Sigmoid colon (tissue), 4 donors: ENCODE measurements at regions not wholly inside any gene's neighbourhood (a gene's known extent, or its start where the extent isn't known, plus 50 kb on each side); places are given as distances from the start of the nearest gene placed in this dataset.

Experiments
- POLR2A ChIP-seq, 2 donors: fragments of 450-650 bp; IDR thresholded peaks; one replicate each; pipeline ENCODE4 v1.6.1; 2016; ENCODE audit warnings: antibody characterized with exemption in 2 of 2, mild to moderate bottlenecking in 2 of 2, moderate library complexity in 2 of 2
- POLR2AphosphoS5 ChIP-seq, 4 donors: sonication (generic); formaldehyde crosslinking; IDR thresholded peaks; one replicate each; pipeline ENCODE4 v1.6.1; 2017; ENCODE audit warnings: antibody characterized with exemption in 4 of 4
- TF ChIP-seq, protein P1 (sequence below), 4 experiments: fragments of 450-650 bp in 3 of 4; fragments of 200-600 bp in 1 of 4; IDR thresholded peaks; one replicate each; pipeline ENCODE4 v1.5.1; 2016 to 2019; ENCODE audit warnings: antibody characterized with exemption in 4 of 4, mild to moderate bottlenecking in 3 of 4, moderate library complexity in 2 of 4

DNA sequence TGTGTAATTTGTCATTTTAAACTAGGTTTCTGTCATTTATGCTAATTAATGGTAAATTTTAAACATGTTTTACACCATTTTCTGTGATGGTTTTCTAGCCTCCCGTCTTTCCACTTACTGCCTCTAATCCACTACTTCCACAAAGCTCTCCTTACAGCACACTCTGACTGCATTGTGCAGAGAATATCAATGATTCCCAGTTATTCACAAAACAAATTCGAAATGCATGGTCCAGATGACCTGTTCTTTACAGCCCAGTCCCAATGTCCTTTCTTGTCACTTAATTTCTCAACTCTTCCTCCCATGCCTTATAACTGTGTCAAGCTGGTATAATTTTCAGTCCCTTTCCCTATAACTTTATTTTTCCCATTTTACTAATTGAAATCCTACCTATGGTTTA is 770.5 kb downstream of the USP25 start:
- TF ChIP-seq, protein P1, sequence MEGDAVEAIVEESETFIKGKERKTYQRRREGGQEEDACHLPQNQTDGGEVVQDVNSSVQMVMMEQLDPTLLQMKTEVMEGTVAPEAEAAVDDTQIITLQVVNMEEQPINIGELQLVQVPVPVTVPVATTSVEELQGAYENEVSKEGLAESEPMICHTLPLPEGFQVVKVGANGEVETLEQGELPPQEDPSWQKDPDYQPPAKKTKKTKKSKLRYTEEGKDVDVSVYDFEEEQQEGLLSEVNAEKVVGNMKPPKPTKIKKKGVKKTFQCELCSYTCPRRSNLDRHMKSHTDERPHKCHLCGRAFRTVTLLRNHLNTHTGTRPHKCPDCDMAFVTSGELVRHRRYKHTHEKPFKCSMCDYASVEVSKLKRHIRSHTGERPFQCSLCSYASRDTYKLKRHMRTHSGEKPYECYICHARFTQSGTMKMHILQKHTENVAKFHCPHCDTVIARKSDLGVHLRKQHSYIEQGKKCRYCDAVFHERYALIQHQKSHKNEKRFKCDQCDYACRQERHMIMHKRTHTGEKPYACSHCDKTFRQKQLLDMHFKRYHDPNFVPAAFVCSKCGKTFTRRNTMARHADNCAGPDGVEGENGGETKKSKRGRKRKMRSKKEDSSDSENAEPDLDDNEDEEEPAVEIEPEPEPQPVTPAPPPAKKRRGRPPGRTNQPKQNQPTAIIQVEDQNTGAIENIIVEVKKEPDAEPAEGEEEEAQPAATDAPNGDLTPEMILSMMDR (IDR thresholded peaks at IDR 0.05) = no peak
- TF ChIP-seq POLR2A (IDR thresholded peaks at IDR 0.05) = no peak
- no peak for TF ChIP-seq POLR2AphosphoS5 (IDR thresholded peaks at IDR 0.05)
